HG03108 (cell line): ENCODE measurements at regions not wholly inside any gene's neighbourhood (a gene's known extent, or its start where the extent isn't known, plus 50 kb on each side); places are given as distances from the start of the nearest gene placed in this dataset.

Experiments
- ATAC-seq: cut with Tn5 transposase; IDR thresholded peaks from one replicate; pipeline ENCODE4 v1.9.1; 2021; ENCODE audit warnings: moderate library complexity; ENCODE audit not compliant: unreplicated experiment

DNA sequence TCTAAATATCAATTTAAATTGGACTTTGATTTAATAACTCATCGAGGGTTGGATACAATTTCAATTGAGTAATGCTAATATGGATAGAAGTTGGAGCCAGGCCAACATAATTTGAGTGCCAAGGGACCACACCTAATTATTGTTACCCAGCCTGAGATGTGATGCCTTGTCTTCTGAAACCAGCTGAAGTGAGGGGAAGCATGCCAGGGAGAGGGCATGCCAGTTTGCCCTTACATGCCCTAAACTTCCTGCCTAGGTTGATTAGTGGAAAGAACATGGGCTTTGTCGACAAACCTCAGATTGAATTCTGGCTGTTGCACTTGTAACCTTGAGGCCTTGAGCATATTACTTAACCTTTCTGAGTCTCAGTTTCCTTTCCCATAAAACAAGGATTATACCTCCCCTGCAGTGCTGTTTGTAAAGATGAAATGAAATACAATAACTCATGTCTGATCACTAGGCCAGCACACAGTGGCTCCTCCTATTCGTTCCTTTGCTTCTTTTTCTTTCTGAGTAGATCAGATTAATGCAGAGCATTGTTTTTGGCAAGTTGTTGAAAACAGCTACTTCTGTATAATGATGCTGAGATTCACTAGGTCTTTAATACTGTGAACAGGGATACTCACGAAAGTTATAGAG lies 412.8 kb downstream of the TLE4 start:
- ATAC-seq = no peak

GRCh38 chr9:79980432-79980831 lies 408.7 kb downstream of the TLE4 start:
- ATAC-seq = no peak

DNA sequence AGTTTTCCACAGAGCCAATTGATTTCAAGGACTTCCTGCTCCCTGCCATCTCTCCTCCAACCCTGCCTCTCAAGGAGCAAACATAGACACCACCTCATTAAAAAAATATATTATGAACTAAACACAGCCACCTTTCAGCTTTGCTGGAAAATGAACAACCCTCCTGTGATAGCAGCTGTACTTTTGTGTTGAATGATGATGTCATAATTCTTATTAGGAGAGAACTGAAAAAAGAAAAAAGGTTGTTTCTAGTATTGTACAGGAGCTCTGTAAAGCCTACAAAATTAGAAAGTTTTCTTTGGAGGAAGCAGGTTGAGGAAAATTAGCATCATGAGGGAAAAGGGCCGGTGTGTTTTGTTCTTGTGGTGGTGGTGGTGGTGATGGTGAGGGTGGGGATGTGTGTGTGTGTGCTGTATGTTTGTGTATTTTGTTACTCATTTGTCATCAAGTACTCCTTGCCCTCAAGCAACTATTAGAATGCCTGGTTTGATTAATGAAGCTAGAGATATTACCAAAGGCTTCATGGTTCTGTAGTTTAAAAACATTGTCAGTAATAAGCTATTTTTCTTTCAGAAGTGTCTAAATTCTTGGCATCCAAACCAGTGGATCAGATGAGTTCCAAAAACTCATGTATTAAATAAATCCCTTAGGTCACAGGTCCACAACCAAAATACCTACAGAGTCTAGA lies 405.9 kb downstream of the TLE4 start:
- no peak for ATAC-seq

- ATAC-seq = no peak
Measured at GRCh38 chr9:79977074-79977435, 405.3 kb downstream of the TLE4 start.

DNA sequence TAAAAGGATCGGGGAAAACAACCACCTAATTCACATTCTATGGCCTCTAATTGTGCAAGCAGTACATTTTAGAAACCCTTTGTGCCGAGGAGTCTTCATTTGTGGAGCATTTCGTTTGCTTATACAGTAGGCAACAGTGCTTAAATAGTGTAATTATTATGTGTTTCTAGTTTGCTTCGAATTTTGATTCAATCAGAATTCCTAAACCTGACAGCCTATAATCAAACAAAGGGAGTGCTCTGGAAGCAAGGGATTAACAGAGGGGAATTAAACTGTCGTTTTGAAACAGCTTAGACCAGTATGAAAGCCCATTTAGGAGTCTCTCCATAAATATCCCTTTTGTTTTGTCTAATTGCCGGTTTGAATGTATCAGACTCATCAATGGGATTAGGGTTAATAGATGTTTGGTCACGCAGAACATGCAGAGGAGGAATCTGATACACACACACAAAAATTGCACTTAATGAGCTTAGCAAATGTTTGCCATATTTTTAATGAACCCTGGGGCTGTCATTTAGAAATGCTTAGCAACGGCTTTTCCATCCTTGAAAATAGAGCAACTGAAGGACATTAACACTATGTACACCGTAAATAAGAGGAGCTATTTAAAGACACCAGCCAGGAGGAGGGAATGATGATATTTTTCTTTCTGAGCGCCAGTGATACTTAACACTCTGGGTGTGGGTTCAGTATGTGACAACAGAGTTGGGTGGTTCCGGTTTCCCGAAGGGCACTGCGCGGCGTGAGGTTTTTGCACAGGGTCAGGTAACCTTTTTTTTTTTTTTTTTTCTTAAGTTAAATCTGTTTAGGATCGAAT lies 404.7 kb downstream of the TLE4 start:
- no peak for ATAC-seq

DNA sequence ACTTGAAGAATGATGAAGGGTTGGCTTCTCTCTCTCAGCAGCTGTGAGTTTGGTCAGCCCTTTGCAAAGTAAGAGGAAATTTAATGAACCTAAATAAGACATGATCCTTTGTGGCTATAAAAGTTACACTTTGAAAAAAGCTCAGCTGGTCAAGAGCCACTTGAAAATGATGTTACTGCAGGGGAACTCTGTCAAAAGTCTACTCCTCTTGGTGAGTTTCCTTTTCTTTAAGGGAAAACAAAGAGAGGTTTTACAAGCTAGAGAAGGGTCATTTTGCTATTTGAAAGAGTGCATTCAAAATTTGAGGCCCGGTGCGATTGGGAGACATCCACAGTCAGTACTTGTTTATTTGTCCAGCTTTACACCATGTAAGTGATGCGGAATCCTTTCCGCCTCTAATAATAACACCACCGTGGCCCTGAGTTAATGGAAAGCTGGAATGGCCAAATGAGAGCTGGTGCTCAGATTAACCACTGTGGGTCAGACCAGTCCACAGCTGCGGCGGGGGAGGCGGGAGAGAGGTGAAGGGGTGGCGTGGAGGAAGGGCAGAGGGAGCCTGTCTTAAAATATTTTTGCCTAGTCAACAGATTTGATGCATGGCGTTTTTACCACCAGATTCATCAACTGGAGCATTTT lies 404.0 kb downstream of the TLE4 start:
- ATAC-seq = no peak

DNA sequence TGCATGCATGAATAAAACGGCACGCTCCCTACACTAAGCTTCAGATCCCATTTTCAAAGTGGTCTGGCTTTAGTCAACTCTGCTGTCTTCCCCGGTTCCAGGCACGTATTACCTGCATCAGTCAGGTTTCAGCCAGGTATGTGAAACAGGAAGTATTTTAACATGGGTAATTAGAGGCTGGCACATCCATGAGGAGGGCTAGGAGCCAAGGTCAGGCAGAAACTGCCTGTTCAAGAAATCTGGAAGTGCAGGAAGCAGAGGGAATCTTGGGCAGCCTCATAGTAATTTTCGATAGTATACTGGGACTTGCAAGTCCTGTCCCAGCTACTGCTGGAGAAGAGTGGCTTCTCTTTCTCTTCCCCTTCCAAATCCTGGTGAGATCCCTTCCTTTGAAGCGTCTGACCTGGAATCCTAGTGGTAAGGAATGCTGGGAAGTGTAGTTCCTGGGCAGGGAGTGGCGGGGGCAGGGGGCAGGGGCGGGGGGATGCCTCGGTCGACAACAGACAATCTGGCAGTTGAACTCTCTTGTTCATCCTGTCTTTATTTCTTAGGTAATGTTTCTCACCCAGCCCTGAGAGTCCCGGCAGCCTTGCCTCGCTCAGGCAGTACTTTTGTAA lies 403.1 kb downstream of the TLE4 start:
- no peak for ATAC-seq

DNA sequence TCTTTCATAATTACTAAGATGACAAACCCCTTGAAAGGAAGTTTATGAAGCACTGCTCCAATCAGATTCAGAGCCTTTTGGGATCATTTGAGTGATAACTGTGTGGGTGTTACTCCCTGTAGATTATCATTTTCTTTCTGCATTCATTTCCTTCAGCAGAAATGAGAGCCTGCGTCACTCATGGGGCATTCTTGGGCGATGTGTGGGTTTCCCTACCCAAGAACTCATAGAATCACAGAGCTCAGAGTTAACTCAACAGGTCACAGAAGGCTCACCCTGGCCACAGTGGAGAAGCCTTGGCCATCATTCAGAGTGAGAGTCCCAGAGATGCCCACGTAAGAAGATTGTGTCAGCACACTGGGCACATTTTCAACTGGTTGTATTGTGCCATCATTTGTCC lies 401.9 kb downstream of the TLE4 start:
- ATAC-seq = no peak

- ATAC-seq = no peak
Measured at GRCh38 chr9:79970146-79970425, 398.3 kb downstream of the TLE4 start.

DNA sequence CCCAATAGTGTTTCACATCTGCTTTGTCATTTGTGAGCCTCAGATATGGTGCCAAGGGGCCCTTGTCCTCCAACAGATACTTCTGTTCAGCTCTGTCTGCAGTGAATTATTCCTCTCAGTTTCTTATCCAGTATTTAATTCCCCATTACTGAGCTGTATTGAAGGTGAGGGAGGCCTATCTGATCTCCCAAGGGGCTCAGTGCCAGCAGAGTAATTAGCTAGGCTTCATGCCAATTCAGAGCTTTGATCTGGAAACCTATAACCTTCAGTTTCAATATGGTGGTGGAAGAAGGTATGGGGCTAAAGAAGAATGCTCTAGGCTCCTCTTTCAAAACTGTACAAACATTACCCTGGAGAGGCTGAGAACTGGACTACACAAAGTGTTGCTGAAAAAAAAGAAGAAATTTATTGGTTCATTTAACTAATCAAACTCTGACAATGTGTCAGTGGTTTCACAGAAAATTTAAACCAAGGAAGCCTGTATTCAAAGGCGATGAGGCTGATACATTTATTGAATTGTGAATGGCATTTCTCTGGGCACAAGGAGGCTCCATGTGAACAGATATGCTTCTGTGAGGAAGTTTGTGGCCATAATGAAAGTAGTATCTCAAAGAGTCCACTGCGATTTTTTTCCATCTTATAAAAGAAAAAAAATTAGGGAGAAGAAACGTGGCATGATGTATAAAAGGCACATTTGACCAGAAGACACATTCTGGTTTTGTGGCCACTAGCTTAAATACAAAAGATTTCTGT lies 397.8 kb downstream of the TLE4 start:
- ATAC-seq = no peak

- no peak for ATAC-seq
Measured at GRCh38 chr9:79968533-79968932, 396.8 kb downstream of the TLE4 start.

DNA sequence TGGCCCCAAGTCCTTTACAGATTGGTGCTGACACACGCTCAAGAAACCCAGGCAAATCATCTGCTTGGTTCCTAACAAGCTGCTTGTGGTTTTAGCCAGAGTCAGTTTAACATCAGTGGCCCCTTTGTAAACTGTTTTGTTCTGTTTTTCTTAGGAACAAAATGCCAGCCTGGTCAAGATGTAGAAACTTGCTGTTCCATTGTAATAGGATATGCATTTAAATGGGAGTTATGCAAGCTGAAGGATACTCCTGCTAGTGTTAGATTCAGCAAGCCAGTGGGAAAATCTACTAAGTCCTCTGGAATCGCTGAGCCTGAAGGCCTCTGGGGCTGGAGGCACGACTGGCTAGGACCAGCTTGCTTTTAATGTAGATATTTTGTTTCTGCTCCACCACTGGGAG lies 391.1 kb downstream of the TLE4 start:
- no peak for ATAC-seq

DNA sequence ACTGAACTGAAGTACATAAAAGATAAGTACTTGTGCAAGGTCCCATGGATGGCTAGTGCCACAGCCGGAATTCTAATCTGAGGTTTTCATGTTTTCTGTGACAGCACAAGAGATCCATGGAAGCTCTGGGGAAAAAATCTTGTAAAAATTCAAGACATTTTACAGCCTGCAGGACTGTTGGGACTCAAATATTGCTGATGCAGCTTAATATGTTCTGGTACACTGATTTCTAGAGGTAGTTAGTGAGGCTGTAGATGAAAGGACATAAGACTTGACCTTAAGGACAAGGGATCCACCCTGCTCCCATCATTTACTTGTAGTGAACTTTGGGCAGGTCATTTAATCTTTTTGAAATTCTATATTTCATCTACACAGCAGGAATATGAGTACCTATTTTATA lies 390.4 kb downstream of the TLE4 start:
- ATAC-seq = no peak

DNA sequence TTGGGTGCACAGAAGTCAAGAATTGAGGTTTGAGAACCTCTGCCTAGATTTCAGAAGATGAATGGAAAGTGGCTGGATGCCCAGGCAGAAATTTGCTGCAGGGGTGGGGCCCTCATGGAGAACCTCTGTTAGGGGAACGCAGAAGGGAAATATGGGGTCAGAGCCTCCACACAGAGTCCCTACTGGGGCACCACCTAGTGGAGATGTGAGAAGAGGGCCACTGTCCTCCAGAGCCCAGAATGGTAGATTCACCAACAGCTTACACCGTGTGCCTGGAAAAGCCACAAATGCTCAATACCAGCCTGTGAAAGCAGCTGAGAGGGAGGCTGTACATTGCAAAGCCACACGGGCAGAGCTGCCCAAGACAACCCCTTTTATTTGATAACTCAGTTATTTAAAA lies 383.5 kb downstream of the TLE4 start:
- no peak for ATAC-seq

GRCh38 chr9:79953908-79954307 lies 382.1 kb downstream of the TLE4 start:
- ATAC-seq = no peak

GRCh38 chr9:79952401-79952800 lies 380.6 kb downstream of the TLE4 start:
- no peak for ATAC-seq

GRCh38 chr9:79946712-79947111 lies 374.9 kb downstream of the TLE4 start:
- no peak for ATAC-seq

GRCh38 chr9:79945495-79945894 lies 373.7 kb downstream of the TLE4 start:
- ATAC-seq = no peak

GRCh38 chr9:79945016-79945415 lies 373.3 kb downstream of the TLE4 start:
- ATAC-seq = no peak

DNA sequence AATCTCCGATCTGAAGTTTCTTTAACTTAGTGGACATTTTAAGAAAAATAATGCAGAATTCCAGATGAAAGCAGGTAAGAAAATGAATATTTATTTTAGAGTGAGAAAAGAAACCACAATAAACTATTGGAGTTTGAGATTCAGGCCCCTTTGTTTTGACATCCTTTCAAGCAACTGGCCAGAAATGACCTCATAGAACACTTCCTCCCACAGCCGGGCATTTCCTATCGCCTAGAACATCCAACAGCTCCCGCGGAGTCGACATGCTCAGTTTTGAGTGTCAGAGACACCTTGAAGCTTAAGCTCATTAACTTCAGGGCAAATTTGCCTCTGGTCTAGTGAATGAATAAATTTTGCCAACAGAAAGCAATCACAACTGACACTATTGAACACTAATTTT lies 369.2 kb downstream of the TLE4 start:
- no peak for ATAC-seq

GRCh38 chr9:79939819-79940218 lies 368.1 kb downstream of the TLE4 start:
- ATAC-seq = no peak
